SK-N-SH (cell line): ENCODE measurements at regions not wholly inside any gene's neighbourhood (a gene's known extent, or its start where the extent isn't known, plus 50 kb on each side); places are given as distances from the start of the nearest gene placed in this dataset.

Experiments
- CTCF ChIA-PET: fragments of 300-600, 350-600 bp; formaldehyde crosslinking; extraction: SDS; loops from one replicate; lab custom pipeline; 2021; lab: Yijun Ruan, JAX
- POLR2A ChIA-PET: fragments of 350-600 bp; sonication (Branson Sonifier 250); formaldehyde crosslinking; extraction: SDS; loops from one replicate; lab custom pipeline; 2020; ENCODE audit warnings: antibody characterized with exemption, inconsistent platforms; lab: Yijun Ruan, JAX
- DNase-seq: peaks from one replicate; pipeline ENCODE4 v3.0.0; 2012
- H2AFZ ChIP-seq: fragments of 200-600 bp; sonication (generic); 2 replicates; pipeline ENCODE4 v1.8.1; 2016; ENCODE audit warnings: antibody characterized with exemption, mild to moderate bottlenecking, low read depth
- H3F3A ChIP-seq: fragments of 200-600 bp; sonication (generic); replicated peaks from 2 replicates; pipeline ENCODE3; 2016; ENCODE audit warnings: antibody characterized with exemption, mild to moderate bottlenecking; ENCODE audit not compliant: insufficient read depth
- H3K27ac ChIP-seq, 2 experiments: fragments of 200-500 bp in 1 of 2; fragments of 200-600 bp in 1 of 2; sonication (Bioruptor generic) in 1 of 2; sonication (generic), shearing (Covaris generic) in 1 of 2; 2 replicates each; pipeline versions ENCODE4 v1.5.1 to v1.6.1; 2014 to 2016; ENCODE audit warnings: low read depth in 2 of 2, inconsistent platforms in 1 of 2, low read length in 1 of 2, mild to moderate bottlenecking in 1 of 2, mixed read lengths in 1 of 2
- H3K27me3 ChIP-seq: fragments of 200-600 bp; sonication (generic), shearing (Covaris generic); 2 replicates; pipeline ENCODE4 v1.6.1; 2016; ENCODE audit warnings: mixed run types; ENCODE audit not compliant: insufficient read depth
- H3K36me3 ChIP-seq, 2 experiments: fragments of 200-500 bp in 1 of 2; fragments of 200-600 bp in 1 of 2; sonication (Bioruptor generic) in 1 of 2; sonication (generic) in 1 of 2; replicated peaks in 1 of 2; 2 replicates each; pipeline versions ENCODE3 to v1.5.1; 2014 to 2016; ENCODE audit warnings: low read length in 1 of 2, mild to moderate bottlenecking in 1 of 2; ENCODE audit not compliant: insufficient read depth in 2 of 2, control insufficient read depth in 1 of 2
- H3K4me1 ChIP-seq, 2 experiments: fragments of 200-500 bp in 1 of 2; fragments of 200-600 bp in 1 of 2; sonication (Bioruptor generic) in 1 of 2; sonication (generic), shearing (Covaris generic) in 1 of 2; 2 replicates each; pipeline versions ENCODE4 v1.5.1 to v1.6.1; 2014 to 2016; ENCODE audit warnings: low read depth in 1 of 2, low read length in 1 of 2, mixed run types in 1 of 2; ENCODE audit not compliant: insufficient read depth in 2 of 2, control insufficient read depth in 1 of 2
- H3K4me2 ChIP-seq: fragments of 200-600 bp; sonication (generic), shearing (Covaris generic); 2 replicates; pipeline ENCODE4 v1.6.1; 2017; ENCODE audit warnings: mixed run types
- H3K4me3 ChIP-seq, 2 experiments: fragments of 200-500 bp in 1 of 2; fragments of 200-600 bp in 1 of 2; sonication (Bioruptor generic) in 1 of 2; sonication (generic), shearing (Covaris generic) in 1 of 2; 2 replicates each; pipeline versions ENCODE4 v1.5.1 to v1.8.1; 2014 to 2016; ENCODE audit warnings: low read depth in 2 of 2, inconsistent platforms in 1 of 2, low read length in 1 of 2, mild to moderate bottlenecking in 1 of 2, mixed read lengths in 1 of 2, moderate library complexity in 1 of 2
- H3K79me2 ChIP-seq: fragments of 200-600 bp; sonication (generic); 2 replicates; pipeline ENCODE4 v1.8.1; 2017; ENCODE audit warnings: mild to moderate bottlenecking; ENCODE audit not compliant: insufficient read depth
- H3K9ac ChIP-seq: fragments of 200-600 bp; sonication (generic); 2 replicates; pipeline ENCODE4 v1.6.1; 2017; ENCODE audit warnings: mixed run types
- H3K9me2 ChIP-seq: fragments of 200-600 bp; sonication (generic); 2 replicates; pipeline ENCODE4 v1.6.1; 2017; ENCODE audit warnings: mixed run types
- H3K9me3 ChIP-seq: fragments of 200-600 bp; sonication (generic); 2 replicates; pipeline ENCODE4 v1.6.1; 2017; ENCODE audit warnings: mixed run types, mild to moderate bottlenecking, moderate library complexity
- H4K20me1 ChIP-seq: fragments of 200-600 bp; sonication (generic); 2 replicates; pipeline ENCODE4 v1.6.1; 2017; ENCODE audit warnings: mild to moderate bottlenecking, mixed run types; ENCODE audit not compliant: insufficient read depth
- ELF1 ChIP-seq: IDR thresholded peaks from 2 replicates; pipeline ENCODE4 v1.4.0; 2012
- EP300 ChIP-seq, 2 experiments: IDR thresholded peaks; 2 replicates each; pipeline versions ENCODE4 v1.4.0 to v1.6.1; 2012; ENCODE audit warnings: borderline replicate concordance in 1 of 2, low read depth in 1 of 2, low read length in 1 of 2
- EZH2phosphoT487 ChIP-seq: fragments of 200-600 bp; sonication (generic); IDR thresholded peaks from 2 replicates; pipeline ENCODE4 v1.6.1; 2017; ENCODE audit warnings: low read depth, mixed run types, mild to moderate bottlenecking, antibody characterized with exemption, moderate library complexity, borderline replicate concordance
- FOXJ3 ChIP-seq: sonication (generic); formaldehyde crosslinking; IDR thresholded peaks from 2 replicates; pipeline ENCODE4 v1.5.1; 2020; ENCODE audit warnings: mild to moderate bottlenecking, missing genetic modification reagents
- GATA2 ChIP-seq: sonication (generic); formaldehyde crosslinking; IDR thresholded peaks from 2 replicates; pipeline ENCODE4 v1.5.0; 2020; ENCODE audit warnings: mild to moderate bottlenecking, missing genetic modification reagents
- IRF3 ChIP-seq: fragments of 150-350 bp; IDR thresholded peaks from 2 replicates; pipeline ENCODE4 v1.6.1; 2016; ENCODE audit warnings: mild to moderate bottlenecking, low read depth, low read length
- NRF1 ChIP-seq: IDR thresholded peaks from 2 replicates; pipeline ENCODE4 v1.6.1; 2012; ENCODE audit warnings: low read depth, mild to moderate bottlenecking, low read length
- POLR2AphosphoS5 ChIP-seq: IDR thresholded peaks from 2 replicates; pipeline ENCODE4 v1.6.1; 2012; ENCODE audit warnings: low read depth, low read length
- RCOR1 ChIP-seq: fragments of 150-350 bp; IDR thresholded peaks from 2 replicates; pipeline ENCODE4 v1.6.1; 2017; ENCODE audit warnings: antibody characterized with exemption, low read length
- RXRA ChIP-seq: IDR thresholded peaks from 2 replicates; pipeline ENCODE4 v1.4.0; 2012; ENCODE audit warnings: low read depth, mild to moderate bottlenecking, borderline replicate concordance
- TAF1 ChIP-seq: IDR thresholded peaks from 2 replicates; pipeline ENCODE4 v1.6.1; 2012; ENCODE audit warnings: low read depth, mild to moderate bottlenecking, low read length, moderate library complexity, borderline replicate concordance
- TCF12 ChIP-seq: IDR thresholded peaks from 2 replicates; pipeline ENCODE4 v1.4.0; 2012
- TEAD4 ChIP-seq: IDR thresholded peaks from 2 replicates; pipeline ENCODE4 v1.4.0; 2012; ENCODE audit warnings: mild to moderate bottlenecking, borderline replicate concordance; ENCODE audit not compliant: insufficient read depth
- YY1 ChIP-seq: IDR thresholded peaks from 2 replicates; pipeline ENCODE4 v1.4.0; 2012; ENCODE audit warnings: low read depth, mild to moderate bottlenecking
- WGBS: methylation state at CpG from one replicate; pipeline ENCODE4 v1.1.6; 2017; ENCODE audit warnings: low lambda C conversion rate; 5-methylcytosine and 5-hydroxymethylcytosine counted together
- TF ChIP-seq, protein P1 (sequence below): IDR thresholded peaks from 2 replicates; pipeline ENCODE4 v1.4.0; 2012; ENCODE audit warnings: low read depth
- TF ChIP-seq, protein P2 (sequence below): IDR thresholded peaks from 2 replicates; pipeline ENCODE4; 2012
- TF ChIP-seq, protein P3 (sequence below): fragments of 150-350 bp; IDR thresholded peaks from 2 replicates; pipeline ENCODE4 v1.6.1; 2017; ENCODE audit warnings: antibody characterized with exemption, low read length, low read depth, borderline replicate concordance
- TF ChIP-seq, protein P4 (sequence below): IDR thresholded peaks from 2 replicates; pipeline ENCODE4 v1.4.0; 2012; ENCODE audit warnings: low read depth, borderline replicate concordance
- TF ChIP-seq, protein P5 (sequence below): IDR thresholded peaks from 2 replicates; pipeline ENCODE4 v1.4.0; 2012; ENCODE audit warnings: low read depth, borderline replicate concordance

DNA sequence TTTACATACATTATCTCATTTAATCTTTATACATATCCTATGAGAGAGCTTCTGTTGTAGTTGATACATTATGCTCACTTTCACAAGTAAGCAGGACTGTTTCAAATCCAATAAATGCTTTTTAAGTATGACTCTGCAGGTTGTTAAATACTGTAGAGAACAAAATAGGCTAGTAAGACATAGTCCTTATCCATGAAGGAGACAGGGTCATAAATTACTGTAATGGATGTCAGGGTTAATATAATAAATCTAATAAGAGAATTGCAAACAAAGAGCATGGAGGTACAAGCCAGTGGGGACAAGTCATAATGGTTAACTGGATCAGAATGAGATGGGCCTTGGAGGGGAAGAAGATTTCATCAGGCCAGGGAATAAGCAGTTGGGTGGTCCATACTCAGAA lies 303.8 kb upstream of the RGS6 start:
- no peak overlapping the region for H2AFZ ChIP-seq
- TF ChIP-seq EZH2phosphoT487 (no peak), TAF1 (no peak), FOXJ3 (0 out of 2 replicates have a peak, but pooled peaks have one; percentile 41), RCOR1 (0 out of 2 replicates have a peak, but pooled peaks have one; percentile 33), YY1 (no peak), ELF1 (no peak), RXRA (no peak), GATA2 (CRISPR knock-in tag) (peak; percentile 45; the same call in 1 of the 2 replicates), TCF12 (peak; percentile 43; the same call in 1 of the 2 replicates), TEAD4 (0 out of 2 replicates have a peak, but pooled peaks have one; percentile 23), EP300 (IDR thresholded peaks at IDR 0.05; ENCODE audit: borderline replicate concordance in 1 of 2, low read depth in 1 of 2, low read length in 1 of 2) (peak in 1 of 2 experiments; percentile 89; a peak in 2 of 4 replicates)
- TF ChIP-seq, protein P1, sequence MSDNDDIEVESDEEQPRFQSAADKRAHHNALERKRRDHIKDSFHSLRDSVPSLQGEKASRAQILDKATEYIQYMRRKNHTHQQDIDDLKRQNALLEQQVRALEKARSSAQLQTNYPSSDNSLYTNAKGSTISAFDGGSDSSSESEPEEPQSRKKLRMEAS, result no peak
- TF ChIP-seq, protein P2, sequence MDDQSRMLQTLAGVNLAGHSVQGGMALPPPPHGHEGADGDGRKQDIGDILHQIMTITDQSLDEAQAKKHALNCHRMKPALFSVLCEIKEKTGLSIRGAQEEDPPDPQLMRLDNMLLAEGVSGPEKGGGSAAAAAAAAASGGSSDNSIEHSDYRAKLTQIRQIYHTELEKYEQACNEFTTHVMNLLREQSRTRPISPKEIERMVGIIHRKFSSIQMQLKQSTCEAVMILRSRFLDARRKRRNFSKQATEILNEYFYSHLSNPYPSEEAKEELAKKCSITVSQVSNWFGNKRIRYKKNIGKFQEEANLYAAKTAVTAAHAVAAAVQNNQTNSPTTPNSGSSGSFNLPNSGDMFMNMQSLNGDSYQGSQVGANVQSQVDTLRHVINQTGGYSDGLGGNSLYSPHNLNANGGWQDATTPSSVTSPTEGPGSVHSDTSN, result peak; percentile 64
- TF ChIP-seq, protein P3, sequence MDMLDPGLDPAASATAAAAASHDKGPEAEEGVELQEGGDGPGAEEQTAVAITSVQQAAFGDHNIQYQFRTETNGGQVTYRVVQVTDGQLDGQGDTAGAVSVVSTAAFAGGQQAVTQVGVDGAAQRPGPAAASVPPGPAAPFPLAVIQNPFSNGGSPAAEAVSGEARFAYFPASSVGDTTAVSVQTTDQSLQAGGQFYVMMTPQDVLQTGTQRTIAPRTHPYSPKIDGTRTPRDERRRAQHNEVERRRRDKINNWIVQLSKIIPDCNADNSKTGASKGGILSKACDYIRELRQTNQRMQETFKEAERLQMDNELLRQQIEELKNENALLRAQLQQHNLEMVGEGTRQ, result no peak
- H4K20me1 ChIP-seq, result no peaks in the 10 kb centered on the region
- H3K4me2 ChIP-seq, result no peak overlapping the region
- H3K9me2 ChIP-seq, result no peaks in the 10 kb centered on the region
- H3K27me3 ChIP-seq, result no peaks in the 10 kb centered on the region
- H3K27ac ChIP-seq, result peak overlapping the region in 1 of 2 experiments; percentile 56; a peak in 3 of 4 replicates
- POLR2A ChIA-PET, result interaction anchor here (1.1 to 1.5 kb wide), 2 partner anchors 307 to 393 kb away, joined by 3 to 5 read pairs; partner anchors contain the start of gene SIPA1L1
- no peak overlapping the region for H3K9ac ChIP-seq
- H3K36me3 ChIP-seq, result peaks cover 6 to 26% of the 10 kb centered on the region in 2 experiments
- H3K9me3 ChIP-seq, result no peaks in the 10 kb centered on the region
- peaks cover 15% of the 10 kb centered on the region; the same call in 1 of the 2 replicates for H3K79me2 ChIP-seq
- peak; percentile 11 for DNase-seq
- H3F3A ChIP-seq, result peaks cover 34% of the 10 kb centered on the region
- no peak overlapping the region for H3K4me3 ChIP-seq
- CTCF ChIA-PET, result interaction anchor here (0.6 to 1.2 kb wide), 3 partner anchors 109 to 307 kb away, joined by 3 read pairs; no protein-coding TSS in a partner anchor
- H3K4me1 ChIP-seq, result peaks cover 18 to 27% of the 10 kb centered on the region in 2 experiments

GRCh38 chr14:71629250-71629649 lies 303.0 kb upstream of the RGS6 start:
- POLR2A ChIA-PET, result interaction anchor here (1.1 kb wide), 2 partner anchors 307 to 394 kb away, joined by 3 to 5 read pairs; no protein-coding TSS in a partner anchor
- CTCF ChIA-PET, result no interaction called here
- 50% methylated on average over 1 of the region's 1 CpG for WGBS
- TF ChIP-seq TAF1, result no peak
- no peak for TF ChIP-seq NRF1
- TF ChIP-seq IRF3, result no peak
- no peak for TF ChIP-seq TEAD4
- TF ChIP-seq, protein P4, sequence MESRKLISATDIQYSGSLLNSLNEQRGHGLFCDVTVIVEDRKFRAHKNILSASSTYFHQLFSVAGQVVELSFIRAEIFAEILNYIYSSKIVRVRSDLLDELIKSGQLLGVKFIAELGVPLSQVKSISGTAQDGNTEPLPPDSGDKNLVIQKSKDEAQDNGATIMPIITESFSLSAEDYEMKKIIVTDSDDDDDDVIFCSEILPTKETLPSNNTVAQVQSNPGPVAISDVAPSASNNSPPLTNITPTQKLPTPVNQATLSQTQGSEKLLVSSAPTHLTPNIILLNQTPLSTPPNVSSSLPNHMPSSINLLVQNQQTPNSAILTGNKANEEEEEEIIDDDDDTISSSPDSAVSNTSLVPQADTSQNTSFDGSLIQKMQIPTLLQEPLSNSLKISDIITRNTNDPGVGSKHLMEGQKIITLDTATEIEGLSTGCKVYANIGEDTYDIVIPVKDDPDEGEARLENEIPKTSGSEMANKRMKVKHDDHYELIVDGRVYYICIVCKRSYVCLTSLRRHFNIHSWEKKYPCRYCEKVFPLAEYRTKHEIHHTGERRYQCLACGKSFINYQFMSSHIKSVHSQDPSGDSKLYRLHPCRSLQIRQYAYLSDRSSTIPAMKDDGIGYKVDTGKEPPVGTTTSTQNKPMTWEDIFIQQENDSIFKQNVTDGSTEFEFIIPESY, result no peak
- no peak for TF ChIP-seq POLR2AphosphoS5
- TF ChIP-seq, protein P2, result no peak
- TF ChIP-seq, protein P5, sequence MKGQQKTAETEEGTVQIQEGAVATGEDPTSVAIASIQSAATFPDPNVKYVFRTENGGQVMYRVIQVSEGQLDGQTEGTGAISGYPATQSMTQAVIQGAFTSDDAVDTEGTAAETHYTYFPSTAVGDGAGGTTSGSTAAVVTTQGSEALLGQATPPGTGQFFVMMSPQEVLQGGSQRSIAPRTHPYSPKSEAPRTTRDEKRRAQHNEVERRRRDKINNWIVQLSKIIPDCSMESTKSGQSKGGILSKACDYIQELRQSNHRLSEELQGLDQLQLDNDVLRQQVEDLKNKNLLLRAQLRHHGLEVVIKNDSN, result no peak

More at GRCh38 chr14:71629250-71629649, 303.0 kb upstream of the RGS6 start:
- no peak overlapping the region for H3K9ac ChIP-seq
- H3K27me3 ChIP-seq, result no peaks in the 10 kb centered on the region
- H3K27ac ChIP-seq, result peak overlapping the region; percentile 65 to 96
- peaks cover 34% of the 10 kb centered on the region for H3F3A ChIP-seq
- 0 out of 2 replicates have a peak, but pooled peaks cover 5% of the 10 kb centered on the region for H3K9me3 ChIP-seq
- no peak overlapping the region for H3K4me3 ChIP-seq
- peak overlapping the region; percentile 38 for H3K4me2 ChIP-seq
- no peak for DNase-seq
- peaks cover 18 to 26% of the 10 kb centered on the region in 2 experiments for H3K4me1 ChIP-seq
- no peaks in the 10 kb centered on the region for H3K9me2 ChIP-seq
- peaks cover 15% of the 10 kb centered on the region; the same call in 1 of the 2 replicates for H3K79me2 ChIP-seq
- no peaks in the 10 kb centered on the region for H4K20me1 ChIP-seq
- peaks cover 6 to 27% of the 10 kb centered on the region in 2 experiments for H3K36me3 ChIP-seq
- H2AFZ ChIP-seq, result no peak overlapping the region
